ENCODE measurements at regions not wholly inside any gene's neighbourhood (a gene's known extent, or its start where the extent isn't known, plus 50 kb on each side); places are given as distances from the start of the nearest gene placed in this dataset.
"Not testable (repeated sequence)": the region's sequence is repeated elsewhere in the genome, so short reads cannot be mapped to it uniquely, and the experiment has no call there.

DNA sequence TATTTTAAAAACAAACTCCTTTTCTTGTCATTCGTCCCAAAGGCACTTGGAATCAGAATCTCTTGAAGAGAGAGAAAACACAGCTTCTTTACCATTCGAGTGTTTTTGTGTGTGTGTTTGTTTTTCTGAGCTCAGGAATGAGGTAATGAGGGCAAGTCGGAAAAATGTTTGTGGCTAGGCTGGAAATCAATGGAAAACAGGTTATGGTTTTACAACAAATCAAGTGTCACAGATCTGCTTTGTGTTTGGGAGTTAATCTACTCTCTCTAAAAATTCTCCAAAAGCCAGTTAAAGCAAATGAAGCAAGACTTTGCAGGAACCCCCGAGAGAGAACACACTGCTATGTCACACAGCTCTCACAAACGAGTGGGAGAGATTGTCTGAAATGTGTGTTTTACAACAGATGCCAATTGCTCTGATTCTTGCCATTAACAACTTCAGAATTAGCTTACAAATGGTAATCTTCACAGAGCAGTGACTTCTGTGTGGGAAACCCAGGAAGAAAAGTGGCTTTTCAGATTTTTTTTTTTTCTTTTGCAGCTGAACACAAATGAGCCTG, 264.1 kb downstream of the CBLL2 start:
- DNase-seq, result no peak

DNA sequence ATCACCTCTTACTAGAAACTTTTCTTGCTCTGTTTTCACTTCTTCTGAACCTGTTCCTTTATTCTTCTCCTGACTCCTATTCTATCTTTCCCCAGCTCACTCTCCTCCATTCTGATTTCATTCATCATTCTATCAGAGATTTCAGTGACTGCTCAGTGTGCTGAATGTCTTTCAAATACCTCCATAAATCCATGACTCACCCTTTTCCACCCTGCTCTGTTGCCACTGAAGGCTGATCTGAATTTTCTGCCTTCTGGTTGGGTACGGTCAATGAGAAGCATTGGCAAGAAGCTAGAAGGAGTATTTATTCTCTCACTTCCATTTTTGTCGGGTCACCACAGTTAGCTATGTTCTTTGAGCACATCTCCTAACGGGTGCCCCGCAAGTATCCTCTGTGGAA, 265.9 kb downstream of the CBLL2 start:
- no peak for DNase-seq

- no peak for DNase-seq
These were observed 269.2 kb downstream of the CBLL2 start for GRCh38 chrX:22541926-22542325.

GRCh38 chrX:22542641-22543040, 269.9 kb downstream of the CBLL2 start:
- no peak for DNase-seq

GRCh38 chrX:22559506-22559905, 286.8 kb downstream of the CBLL2 start:
- DNase-seq, result no peak

- DNase-seq, result no peak
These were observed 302.6 kb downstream of the CBLL2 start for GRCh38 chrX:22575161-22575845.

DNA sequence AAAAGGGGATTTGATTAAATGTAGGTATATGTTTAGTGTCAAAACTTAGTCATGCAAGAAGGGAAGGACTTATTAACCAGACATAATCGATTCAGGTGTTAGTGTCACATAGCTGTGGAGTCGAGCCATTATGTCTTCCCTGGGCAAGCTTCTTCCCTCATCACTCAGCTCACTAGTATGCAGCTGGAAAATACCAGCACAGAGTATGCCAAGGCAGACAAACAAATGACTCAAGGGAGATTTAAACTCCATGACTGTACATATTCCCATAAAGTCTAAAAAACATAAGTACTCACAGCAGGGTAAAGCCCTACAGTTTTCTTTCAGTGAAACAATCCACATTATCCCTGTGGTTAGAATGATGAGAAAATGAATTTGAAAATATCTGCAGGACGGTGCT, 304.5 kb downstream of the CBLL2 start:
- DNase-seq, result no peak

DNA sequence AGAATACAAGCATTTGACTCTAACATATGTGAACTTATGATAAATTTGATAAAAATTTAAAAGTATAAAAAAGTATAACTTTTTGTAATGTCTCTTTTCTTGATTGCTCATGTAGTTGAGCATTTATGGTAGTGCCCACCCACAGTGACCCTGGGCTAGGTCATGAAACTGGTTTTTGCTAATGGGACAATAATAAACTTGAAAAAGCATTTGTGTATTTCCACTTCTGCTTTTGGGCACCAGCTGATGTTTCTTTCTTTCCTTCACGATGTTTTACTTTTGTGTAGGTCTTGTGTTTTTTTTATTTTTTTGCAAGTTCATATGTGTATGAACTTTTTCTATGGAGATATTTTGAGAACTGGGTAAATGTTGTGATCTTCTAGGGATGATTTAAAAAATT, 313.1 kb downstream of the CBLL2 start:
- DNase-seq, result no peak

DNA sequence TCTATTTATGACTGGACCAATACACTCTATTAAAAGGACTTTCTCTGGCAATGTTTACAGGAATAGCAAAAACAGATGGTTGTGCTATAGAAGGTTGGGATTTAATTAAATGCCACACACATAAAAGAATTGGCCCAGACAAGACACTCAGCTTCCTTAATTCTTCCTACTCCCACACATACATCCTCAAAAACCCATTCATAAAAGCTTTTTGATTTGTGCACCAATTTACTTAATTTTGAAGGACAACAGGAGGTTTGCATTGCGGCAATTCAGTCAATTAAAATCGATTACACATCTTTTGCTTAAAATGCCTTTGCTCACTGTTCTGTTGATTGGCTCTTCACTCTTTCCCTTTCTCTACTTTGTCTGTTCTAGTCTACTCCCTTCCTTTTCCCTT, 317.1 kb downstream of the CBLL2 start:
- DNase-seq, result no peak

GRCh38 chrX:22594766-22595165, 322.1 kb downstream of the CBLL2 start:
- no peak for DNase-seq

DNA sequence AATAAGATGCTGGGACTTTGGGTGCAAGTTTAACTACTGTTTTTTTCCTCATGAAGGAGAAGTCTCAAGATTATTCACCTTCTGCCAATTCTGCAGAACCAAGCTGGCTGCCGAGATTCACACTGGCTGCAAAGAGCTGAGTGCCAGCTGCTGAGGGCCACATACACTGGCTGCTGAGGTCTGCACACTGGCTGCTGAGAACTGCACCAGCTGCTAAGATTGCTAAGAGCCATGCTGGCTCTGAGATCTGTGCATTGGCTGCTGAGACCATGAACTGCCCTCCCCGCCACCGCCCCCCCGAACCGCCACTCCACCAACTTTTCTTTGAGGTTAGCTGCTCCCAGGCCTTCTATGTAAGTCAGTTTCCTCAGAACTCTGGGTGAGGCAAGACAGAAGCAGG, 330.3 kb downstream of the CBLL2 start:
- no peak for DNase-seq

GRCh38 chrX:22609452-22609851, 336.7 kb downstream of the CBLL2 start:
- not testable (repeated sequence) for DNase-seq

GRCh38 chrX:22616867-22617266, 344.2 kb downstream of the CBLL2 start:
- no peak for DNase-seq

GRCh38 chrX:22627576-22627975, 354.9 kb downstream of the CBLL2 start:
- no peak for DNase-seq

- no peak for DNase-seq
These were observed 355.6 kb downstream of the CBLL2 start for GRCh38 chrX:22628275-22628674.

DNA sequence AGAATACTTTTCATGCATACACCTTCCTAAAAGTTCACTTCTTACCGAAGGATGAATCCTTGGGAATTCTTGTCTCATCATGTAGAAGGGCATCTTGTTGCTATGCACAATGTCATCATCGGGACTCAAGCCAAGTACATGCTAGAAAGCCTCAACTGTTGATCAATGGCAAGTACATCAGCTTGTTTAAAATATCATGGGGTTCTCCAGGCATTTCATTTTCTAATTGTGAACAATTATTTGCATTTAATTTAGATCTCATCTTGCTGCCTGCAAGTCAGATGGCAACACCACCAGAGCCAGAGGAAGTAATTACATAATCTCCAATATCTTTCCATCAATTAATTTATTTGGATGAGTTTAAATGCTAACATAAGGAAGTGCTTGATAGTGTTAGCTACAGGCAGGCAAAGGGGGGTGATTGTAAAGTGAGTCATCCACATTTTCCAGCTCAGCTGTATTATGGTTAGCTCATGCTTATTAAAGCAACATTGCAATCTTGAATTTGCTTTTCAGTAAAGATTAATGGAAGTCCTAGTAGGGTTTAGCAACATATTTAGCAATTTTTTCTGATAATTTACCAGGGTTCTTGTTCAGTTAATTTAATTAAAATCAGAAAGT, 356.5 kb downstream of the CBLL2 start:
- DNase-seq, result no peak

GRCh38 chrX:22634083-22634482, 361.4 kb downstream of the CBLL2 start:
- DNase-seq, result no peak

DNA sequence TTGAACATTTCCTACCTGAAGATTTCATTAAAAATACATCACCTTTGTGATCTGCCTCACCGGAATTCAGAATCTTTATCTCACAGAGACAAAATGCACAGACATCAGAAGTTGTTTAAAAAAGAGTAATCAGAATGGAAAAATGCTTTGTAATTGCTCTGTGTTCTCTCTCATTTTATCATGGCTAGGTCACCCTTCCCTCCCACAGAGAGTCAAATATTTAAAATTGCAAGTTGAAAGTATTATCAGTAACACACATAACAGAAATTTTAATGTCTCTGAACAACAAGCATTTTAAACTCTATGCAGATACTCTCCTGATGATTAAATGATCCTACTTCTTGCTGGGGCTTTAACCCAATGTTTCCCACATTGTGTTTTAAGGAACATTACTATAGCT, 362.0 kb downstream of the CBLL2 start:
- no peak for DNase-seq

- DNase-seq, result no peak
These were observed 351.5 kb upstream of the DDX53 start for GRCh38 chrX:22648281-22648680.

- no peak for DNase-seq
These were observed 349.1 kb upstream of the DDX53 start for GRCh38 chrX:22650691-22651090.

GRCh38 chrX:22652596-22652995, 347.2 kb upstream of the DDX53 start:
- no peak for DNase-seq

DNA sequence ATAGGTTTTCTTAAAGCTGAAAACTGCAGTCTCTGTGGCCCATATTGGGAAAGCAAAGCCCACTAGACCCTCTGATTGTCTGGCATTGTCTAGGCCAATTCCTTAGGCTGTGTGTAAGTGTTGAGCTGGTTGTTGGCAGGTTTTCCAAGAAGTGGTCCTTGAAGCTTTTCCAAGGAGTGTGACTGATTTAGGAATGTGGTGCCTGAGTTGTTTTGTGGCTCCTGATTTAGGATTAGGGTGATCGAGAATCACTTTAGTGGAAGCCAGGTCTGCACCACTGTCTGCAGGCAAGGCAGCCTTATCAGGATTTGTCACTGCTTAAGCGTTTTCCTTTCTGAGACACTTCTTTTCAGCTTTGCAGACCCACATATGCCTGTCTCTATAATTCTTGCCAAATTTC, 339.0 kb upstream of the DDX53 start:
- DNase-seq, result no peak

GRCh38 chrX:22662776-22663175, 337.0 kb upstream of the DDX53 start:
- DNase-seq, result no peak

GRCh38 chrX:22664826-22665225, 334.9 kb upstream of the DDX53 start:
- DNase-seq, result no peak

GRCh38 chrX:22665818-22666217, 333.9 kb upstream of the DDX53 start:
- DNase-seq, result no peak
